ENCODE measurements at regions not wholly inside any gene's neighbourhood (a gene's known extent, or its start where the extent isn't known, plus 50 kb on each side); places are given as distances from the start of the nearest gene placed in this dataset.

GRCh38 chr3:99407257-99407656 is 231.1 kb upstream of the COL8A1 start:
- H2AFZ ChIP-seq (ENCODE audit: low read depth, low read length): no peak overlapping the region
- no peaks in the 10 kb centered on the region for H3K9me2 ChIP-seq (ENCODE audit: insufficient read depth, low read length)

GRCh38 chr3:99402755-99403154 is 235.6 kb upstream of the COL8A1 start:
- H3K27me3 ChIP-seq (ENCODE audit: insufficient read depth, low read depth, low read length): no peaks in the 10 kb centered on the region
- no peaks in the 10 kb centered on the region for H4K20me1 ChIP-seq (ENCODE audit: insufficient read depth)
- H3K4me3 ChIP-seq (ENCODE audit: low read length): no peak overlapping the region
- no peaks in the 10 kb centered on the region for H3K9me3 ChIP-seq (ENCODE audit: low read length)
- H3K4me2 ChIP-seq (ENCODE audit: low read length): no peak overlapping the region
- H3K9me2 ChIP-seq (ENCODE audit: insufficient read depth, low read length): no peaks in the 10 kb centered on the region
- no peak overlapping the region for H2AFZ ChIP-seq (ENCODE audit: low read depth, low read length)
- H3F3A ChIP-seq (ENCODE audit: insufficient read depth, low read length, poor library complexity, severe bottlenecking): no peaks in the 10 kb centered on the region
- no peaks in the 10 kb centered on the region for H3K79me2 ChIP-seq (replicated peaks; ENCODE audit: insufficient read depth, low read length)
- H3K9ac ChIP-seq (ENCODE audit: low read length): no peak overlapping the region
- no peaks in the 10 kb centered on the region for H3K36me3 ChIP-seq (ENCODE audit: insufficient read depth, low read length)
- H3K27ac ChIP-seq (ENCODE audit: low read length): no peak overlapping the region
- TF ChIP-seq MXI1 (conservative IDR thresholded peaks at IDR 0.05; ENCODE audit: poor library complexity, severe bottlenecking) (no peak), SMC3 (conservative IDR thresholded peaks at IDR 0.05; ENCODE audit: poor library complexity) (no peak), REST (IDR thresholded peaks at IDR 0.05; ENCODE audit: borderline replicate concordance) (no peak), EZH2 (IDR thresholded peaks at IDR 0.05; ENCODE audit: borderline replicate concordance, insufficient read depth, low read length, poor library complexity, severe bottlenecking) (no peak), RAD21 (conservative IDR thresholded peaks at IDR 0.05) (no peak), EP300 (conservative IDR thresholded peaks at IDR 0.05; ENCODE audit: poor library complexity, severe bottlenecking) (no peak), TAF1 (IDR thresholded peaks at IDR 0.05; ENCODE audit: low read depth) (no peak), POLR2AphosphoS5 (IDR thresholded peaks at IDR 0.05) (no peak)

More at GRCh38 chr3:99407257-99407656, 231.1 kb upstream of the COL8A1 start:
- Histone ChIP-seq H3K36me3 (ENCODE audit: insufficient read depth, low read length) (no peaks in the 10 kb centered on the region), H3K9me3 (ENCODE audit: low read length) (no peaks in the 10 kb centered on the region), H3K79me2 (replicated peaks; ENCODE audit: insufficient read depth, low read length) (no peaks in the 10 kb centered on the region), H4K20me1 (ENCODE audit: insufficient read depth) (no peaks in the 10 kb centered on the region), H3F3A (ENCODE audit: insufficient read depth, low read length, poor library complexity, severe bottlenecking) (no peaks in the 10 kb centered on the region), H3K27ac (ENCODE audit: low read length) (no peak overlapping the region), H3K4me3 (ENCODE audit: low read length) (no peak overlapping the region), H3K27me3 (ENCODE audit: insufficient read depth, low read depth, low read length) (no peaks in the 10 kb centered on the region), H3K4me2 (ENCODE audit: low read length) (no peak overlapping the region), H3K9ac (ENCODE audit: low read length) (no peak overlapping the region)
- TF ChIP-seq REST (IDR thresholded peaks at IDR 0.05; ENCODE audit: borderline replicate concordance): no peak
- TF ChIP-seq TAF1 (IDR thresholded peaks at IDR 0.05; ENCODE audit: low read depth): no peak
- no peak for TF ChIP-seq POLR2AphosphoS5 (IDR thresholded peaks at IDR 0.05)
- no peak for TF ChIP-seq EP300 (conservative IDR thresholded peaks at IDR 0.05; ENCODE audit: poor library complexity, severe bottlenecking)
- TF ChIP-seq RAD21 (conservative IDR thresholded peaks at IDR 0.05): no peak
- no peak for TF ChIP-seq EZH2 (IDR thresholded peaks at IDR 0.05; ENCODE audit: borderline replicate concordance, insufficient read depth, low read length, poor library complexity, severe bottlenecking)
- TF ChIP-seq MXI1 (conservative IDR thresholded peaks at IDR 0.05; ENCODE audit: poor library complexity, severe bottlenecking): no peak
- no peak for TF ChIP-seq SMC3 (conservative IDR thresholded peaks at IDR 0.05; ENCODE audit: poor library complexity)
- no peak for TF ChIP-seq CTCF (IDR thresholded peaks at IDR 0.05; ENCODE audit: poor library complexity, severe bottlenecking)

Measured in neural cell (in vitro differentiated cells).